ENCODE measurements at regions not wholly inside any gene's neighbourhood (a gene's known extent, or its start where the extent isn't known, plus 50 kb on each side); places are given as distances from the start of the nearest gene placed in this dataset.

DNA sequence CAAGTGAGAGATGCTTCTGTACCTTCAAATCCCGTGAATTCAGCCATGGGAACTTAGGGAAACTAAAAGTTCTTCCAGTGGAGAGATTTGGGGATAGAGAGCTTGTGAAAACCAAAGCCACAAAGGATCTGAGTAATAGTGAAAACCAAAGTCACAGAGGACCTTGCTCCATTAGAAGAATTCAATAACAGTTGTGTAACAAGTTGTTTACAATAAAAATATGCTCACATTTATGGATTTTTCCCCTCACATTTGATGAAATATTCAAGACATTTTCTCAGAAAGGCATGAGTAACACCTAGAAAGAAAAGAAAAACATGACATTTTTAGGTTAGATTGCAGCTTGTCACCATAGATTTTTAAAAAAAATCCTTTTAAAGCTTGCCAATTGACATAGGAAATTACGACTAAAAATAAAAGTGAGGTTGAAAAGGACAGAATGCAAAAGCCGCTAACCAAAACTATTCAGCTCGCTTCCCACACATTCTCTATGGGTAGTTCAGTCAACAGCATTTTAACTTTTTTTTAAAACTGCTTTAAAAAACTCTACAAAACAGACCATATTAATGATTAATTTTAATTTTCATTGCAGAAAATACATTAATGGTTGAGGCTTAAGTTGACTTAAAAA, 113.2 kb downstream of the CAND1 start:
- CTCF ChIA-PET = interaction anchor here (1.8 kb wide), 1 partner anchor 561 kb away, joined by 5 read pairs; no protein-coding TSS in a partner anchor
- Histone ChIP-seq H3K4me2 (ENCODE audit: insufficient read depth, low read length) (no peak overlapping the region), H4K20me1 (replicated peaks; ENCODE audit: control insufficient read depth, extremely low read depth, insufficient read depth, low read length) (no peaks in the 10 kb centered on the region), H3K27me3 (ENCODE audit: control insufficient read depth in 2 of 2, insufficient read depth in 2 of 2, low read length in 2 of 2) (no peaks in the 10 kb centered on the region), H3K4me3 (replicated peaks in 1 of 3; ENCODE audit: insufficient read depth in 1 of 3, low read depth in 1 of 3, low read length in 3 of 3) (no peak overlapping the region), H3K9me3 (replicated peaks; ENCODE audit: control insufficient read depth, insufficient read depth, low read length) (no peaks in the 10 kb centered on the region), H3K9ac (replicated peaks; ENCODE audit: extremely low read depth, insufficient read depth, low read length) (no peak overlapping the region), H3K4me1 (ENCODE audit: control insufficient read depth, extremely low read depth, insufficient read depth, low read length) (no peaks in the 10 kb centered on the region), H3K9me1 (replicated peaks; ENCODE audit: control insufficient read depth, extremely low read depth, insufficient read depth, low read length) (no peaks in the 10 kb centered on the region), H3K36me3 (ENCODE audit: control insufficient read depth in 2 of 2, extremely low read depth in 1 of 2, insufficient read depth in 2 of 2, low read length in 2 of 2) (no peaks in the 10 kb centered on the region), H3K27ac (ENCODE audit: insufficient read depth, low read depth, low read length) (no peak overlapping the region), H3K79me2 (ENCODE audit: control insufficient read depth, insufficient read depth, low read length) (no peaks in the 10 kb centered on the region), H2AFZ (ENCODE audit: low read depth, low read length) (no peak overlapping the region)
- dilution Hi-C loops (cut with MboI; ENCODE audit: extremely low pct_ligation_motif_present, low sequenced_read_pairs) = no loop called here
- no peak for TF ChIP-seq JUN (IDR thresholded peaks at IDR 0.05; ENCODE audit: borderline replicate concordance, insufficient read depth, insufficient read length, low read depth)
- TF ChIP-seq POLR2AphosphoS5 (IDR thresholded peaks at IDR 0.05; ENCODE audit: insufficient read depth, low read depth, low read length) = no peak
- BruUV-seq (replicated peaks) = no TSS peak
- no peak for FAIRE-seq
- intact Hi-C loops (cut with micrococcal nuclease) = no loop called here
- POLR2A ChIA-PET = no interaction called here
- DNase-seq (ENCODE audit: low read depth, low spot score) = no peak

DNA sequence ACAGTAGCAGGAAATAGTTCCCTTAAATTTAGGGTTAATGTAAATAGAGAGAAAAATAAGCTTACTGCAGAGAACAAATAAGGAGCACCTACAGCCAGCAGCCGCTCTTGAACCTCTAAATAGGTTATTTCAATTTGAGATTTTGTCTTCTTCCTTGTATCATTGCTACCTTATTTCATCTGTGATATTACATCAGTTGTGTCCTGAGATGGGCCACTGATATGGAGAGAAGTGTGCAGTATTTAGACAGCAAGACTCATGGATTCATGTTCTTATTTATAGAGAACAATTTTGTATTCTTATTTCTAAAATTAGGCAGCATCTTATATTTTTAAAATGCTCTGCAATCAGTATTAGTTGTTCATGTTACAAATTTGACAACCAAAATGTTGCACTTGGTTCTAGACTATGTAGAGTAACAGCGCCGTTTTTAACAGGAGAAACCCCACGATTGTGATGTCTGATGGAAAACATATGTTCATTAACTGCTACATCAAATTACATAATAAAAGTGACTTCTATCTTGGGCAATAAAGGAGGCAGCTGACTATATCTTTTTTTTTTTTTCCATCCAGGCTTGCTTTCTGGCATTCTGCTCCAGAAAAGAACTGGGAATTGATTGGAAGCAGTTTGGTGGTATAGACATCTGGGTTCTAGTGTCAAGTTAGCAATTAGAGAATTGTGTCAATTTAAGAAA, 117.9 kb downstream of the CAND1 start:
- intact Hi-C loops (cut with micrococcal nuclease) = no loop called here
- H3K4me2 ChIP-seq (ENCODE audit: insufficient read depth, low read length) = no peak overlapping the region
- H2AFZ ChIP-seq (ENCODE audit: low read depth, low read length) = no peak overlapping the region
- no peaks in the 10 kb centered on the region for H3K36me3 ChIP-seq (ENCODE audit: control insufficient read depth in 2 of 2, extremely low read depth in 1 of 2, insufficient read depth in 2 of 2, low read length in 2 of 2)
- H3K9ac ChIP-seq (replicated peaks; ENCODE audit: extremely low read depth, insufficient read depth, low read length) = no peak overlapping the region
- no peak for DNase-seq (ENCODE audit: low read depth, low spot score)
- dilution Hi-C loops (cut with MboI; ENCODE audit: extremely low pct_ligation_motif_present, low sequenced_read_pairs) = no loop called here
- no peak overlapping the region for H3K4me3 ChIP-seq (replicated peaks in 1 of 3; ENCODE audit: insufficient read depth in 1 of 3, low read depth in 1 of 3, low read length in 3 of 3)
- H4K20me1 ChIP-seq (replicated peaks; ENCODE audit: control insufficient read depth, extremely low read depth, insufficient read depth, low read length) = no peaks in the 10 kb centered on the region
- BruUV-seq (replicated peaks) = no TSS peak
- TF ChIP-seq, protein P1, sequence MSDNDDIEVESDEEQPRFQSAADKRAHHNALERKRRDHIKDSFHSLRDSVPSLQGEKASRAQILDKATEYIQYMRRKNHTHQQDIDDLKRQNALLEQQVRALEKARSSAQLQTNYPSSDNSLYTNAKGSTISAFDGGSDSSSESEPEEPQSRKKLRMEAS (IDR thresholded peaks at IDR 0.05; ENCODE audit: insufficient read depth, insufficient read length) = no peak
- TF ChIP-seq, protein P2, sequence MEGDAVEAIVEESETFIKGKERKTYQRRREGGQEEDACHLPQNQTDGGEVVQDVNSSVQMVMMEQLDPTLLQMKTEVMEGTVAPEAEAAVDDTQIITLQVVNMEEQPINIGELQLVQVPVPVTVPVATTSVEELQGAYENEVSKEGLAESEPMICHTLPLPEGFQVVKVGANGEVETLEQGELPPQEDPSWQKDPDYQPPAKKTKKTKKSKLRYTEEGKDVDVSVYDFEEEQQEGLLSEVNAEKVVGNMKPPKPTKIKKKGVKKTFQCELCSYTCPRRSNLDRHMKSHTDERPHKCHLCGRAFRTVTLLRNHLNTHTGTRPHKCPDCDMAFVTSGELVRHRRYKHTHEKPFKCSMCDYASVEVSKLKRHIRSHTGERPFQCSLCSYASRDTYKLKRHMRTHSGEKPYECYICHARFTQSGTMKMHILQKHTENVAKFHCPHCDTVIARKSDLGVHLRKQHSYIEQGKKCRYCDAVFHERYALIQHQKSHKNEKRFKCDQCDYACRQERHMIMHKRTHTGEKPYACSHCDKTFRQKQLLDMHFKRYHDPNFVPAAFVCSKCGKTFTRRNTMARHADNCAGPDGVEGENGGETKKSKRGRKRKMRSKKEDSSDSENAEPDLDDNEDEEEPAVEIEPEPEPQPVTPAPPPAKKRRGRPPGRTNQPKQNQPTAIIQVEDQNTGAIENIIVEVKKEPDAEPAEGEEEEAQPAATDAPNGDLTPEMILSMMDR (IDR thresholded peaks at IDR 0.05; ENCODE audit: extremely low read depth in 1 of 2, insufficient read depth in 1 of 2, low read depth in 1 of 2, low read length in 2 of 2) = no peak
- no peak for TF ChIP-seq GATA2 (IDR thresholded peaks at IDR 0.05; ENCODE audit: insufficient read depth, insufficient read length, low read depth, low read length)
- TF ChIP-seq MYC (IDR thresholded peaks at IDR 0.05; ENCODE audit: low read depth, low read length) = no peak
- no peak for TF ChIP-seq JUN (IDR thresholded peaks at IDR 0.05; ENCODE audit: borderline replicate concordance, insufficient read depth, insufficient read length, low read depth)
- no peak for TF ChIP-seq FOS (IDR thresholded peaks at IDR 0.05; ENCODE audit: borderline replicate concordance, insufficient read depth, low read length)
- TF ChIP-seq EZH2 (IDR thresholded peaks at IDR 0.05; ENCODE audit: borderline replicate concordance, low read depth, low read length, severe bottlenecking) = no peak
- no peak for TF ChIP-seq POLR2AphosphoS5 (IDR thresholded peaks at IDR 0.05; ENCODE audit: insufficient read depth, low read depth, low read length)
- no peak for TF ChIP-seq POLR2A (IDR thresholded peaks at IDR 0.05; ENCODE audit: low read depth, low read length)
- no peaks in the 10 kb centered on the region for H3K27me3 ChIP-seq (ENCODE audit: control insufficient read depth in 2 of 2, insufficient read depth in 2 of 2, low read length in 2 of 2)
- ChIA-PET CTCF (interaction anchor here (1.9 kb wide), 1 partner anchor 556 kb away, joined by 6 read pairs; no protein-coding TSS in a partner anchor), POLR2A (no interaction called here)
- H3K9me1 ChIP-seq (replicated peaks; ENCODE audit: control insufficient read depth, extremely low read depth, insufficient read depth, low read length) = no peaks in the 10 kb centered on the region
- no peak overlapping the region for H3K27ac ChIP-seq (ENCODE audit: insufficient read depth, low read depth, low read length)
- H3K4me1 ChIP-seq (ENCODE audit: control insufficient read depth, extremely low read depth, insufficient read depth, low read length) = no peaks in the 10 kb centered on the region
- no peaks in the 10 kb centered on the region for H3K9me3 ChIP-seq (replicated peaks; ENCODE audit: control insufficient read depth, insufficient read depth, low read length)
- no peak for FAIRE-seq
- no peaks in the 10 kb centered on the region for H3K79me2 ChIP-seq (ENCODE audit: control insufficient read depth, insufficient read depth, low read length)
